HepG2 (cell line): ENCODE measurements at regions not wholly inside any gene's neighbourhood (a gene's known extent, or its start where the extent isn't known, plus 50 kb on each side); places are given as distances from the start of the nearest gene placed in this dataset.

Experiments used
- ATAC-seq: fragments of 200-7000 bp; cut with Tn5 transposase; 3 replicates; pipeline ENCODE4 v1.9.1; 2020; ENCODE audit warnings: mild to moderate bottlenecking, moderate library complexity
- BruUV-seq: library from RNA; stranded (reverse); fragments of 400-500 nt; replicated peaks from 2 replicates; lab custom pipeline; 2021; lab: Mats Ljungman, UMichigan
- CTCF ChIA-PET: fragments of 300-600 bp; formaldehyde crosslinking; extraction: SDS; loops from one replicate; lab custom pipeline; 2021; ENCODE audit warnings: low total read pairs, inconsistent platforms, low intra/inter-chr PET ratio; lab: Yijun Ruan, JAX
- POLR2A ChIA-PET: fragments of 350-600 bp; sonication (Branson Sonifier 250); formaldehyde crosslinking; loops from one replicate; lab custom pipeline; 2020; ENCODE audit warnings: antibody characterized with exemption, inconsistent platforms; lab: Yijun Ruan, JAX
- DNase-seq: peaks from one replicate; pipeline ENCODE4 v3.0.0-alpha.2; 2015; ENCODE audit warnings: low spot score
- FAIRE-seq: peaks from 3 replicates; lab custom pipeline; 2011; peaks lifted over from hg19 to GRCh38; lab: Jason Lieb, UNC
- H2AFZ ChIP-seq: one replicate; pipeline ENCODE4 v1.6.1; 2011; ENCODE audit warnings: low read length, inconsistent platforms
- H3K27ac ChIP-seq: fragments of 300-600 bp; 3 replicates; pipeline ENCODE4 v1.8.0; 2011; ENCODE audit warnings: mixed run types, mild to moderate bottlenecking, mixed read lengths, low read length, inconsistent platforms; ENCODE audit not compliant: insufficient read depth; ENCODE audit errors: extremely low read length
- H3K27me3 ChIP-seq, 2 experiments: fragments of 200-600 bp in 1 of 2; 2 replicates in 1 of 2; 3 replicates in 1 of 2; pipeline versions ENCODE4 v1.6.0 to v1.8.0; 2011; ENCODE audit warnings: low read length in 2 of 2, mild to moderate bottlenecking in 2 of 2, moderate library complexity in 2 of 2, inconsistent platforms in 1 of 2; ENCODE audit not compliant: insufficient read depth in 2 of 2, control insufficient read depth in 1 of 2
- H3K36me3 ChIP-seq, 2 experiments: fragments of 200-600 bp in 1 of 2; replicated peaks in 1 of 2; 2 replicates in 1 of 2; 3 replicates in 1 of 2; pipeline versions ENCODE4 v1.5.1 to v1.8.0; 2011; ENCODE audit warnings: low read length in 2 of 2, inconsistent platforms in 1 of 2; ENCODE audit not compliant: insufficient read depth in 2 of 2, control insufficient read depth in 1 of 2
- H3K4me1 ChIP-seq: 2 replicates; pipeline ENCODE4 v1.5.1; 2012; ENCODE audit warnings: low read length, inconsistent platforms; ENCODE audit not compliant: insufficient read depth
- H3K4me2 ChIP-seq: 2 replicates; pipeline ENCODE4 v1.6.0; 2011; ENCODE audit warnings: low read depth, low read length, inconsistent platforms
- H3K4me3 ChIP-seq, 3 experiments: fragments of 200-600 bp in 1 of 3; sonication (generic), shearing (Covaris generic) in 1 of 3; replicated peaks in 1 of 3; 2 replicates each; pipeline ENCODE4 v1.5.1; 2011 to 2016; ENCODE audit warnings: low read length in 3 of 3, inconsistent platforms in 2 of 3, low read depth in 2 of 3, mild to moderate bottlenecking in 2 of 3, control low read depth in 1 of 3, mixed read lengths in 1 of 3; ENCODE audit not compliant: insufficient read depth in 1 of 3
- H3K79me2 ChIP-seq: one replicate; pipeline ENCODE4 v1.6.1; 2011; ENCODE audit warnings: low read length, inconsistent platforms; ENCODE audit not compliant: insufficient read depth
- H3K9ac ChIP-seq: 2 replicates; pipeline ENCODE4 v1.6.0; 2011; ENCODE audit warnings: mild to moderate bottlenecking, low read depth, low read length, inconsistent platforms; ENCODE audit not compliant: insufficient read depth
- H3K9me3 ChIP-seq: 2 replicates; pipeline ENCODE4 v1.5.1; 2012; ENCODE audit warnings: mild to moderate bottlenecking, low read length
- H4K20me1 ChIP-seq: 2 replicates; pipeline ENCODE4 v1.6.0; 2011; ENCODE audit warnings: inconsistent platforms, mild to moderate bottlenecking, low read length, moderate library complexity; ENCODE audit not compliant: insufficient read depth
- AGO1 ChIP-seq: fragments of 200-400 bp; formaldehyde crosslinking; IDR thresholded peaks from 2 replicates; pipeline ENCODE4 v1.6.1; 2017; ENCODE audit warnings: mild to moderate bottlenecking, low read depth, low read length, moderate library complexity; ENCODE audit not compliant: poor library complexity, severe bottlenecking
- STAG1 ChIP-seq: sonication (generic); formaldehyde crosslinking; IDR thresholded peaks from 2 replicates; pipeline ENCODE4 v1.4.0; 2020; ENCODE audit warnings: missing genetic modification reagents
- WGBS: methylation state at CpG from one replicate; pipeline ENCODE4 v1.1.6; 2017; ENCODE audit warnings: low lambda C conversion rate; 5-methylcytosine and 5-hydroxymethylcytosine counted together
- in situ Hi-C: cut with HindIII; loops from 2 replicates; pipeline ENCODE4 v1.10.0; 2017; ENCODE audit warnings: low pct_unique_long_range_greater_than_20kb; ENCODE audit not compliant: extremely low pct_ligation_motif_present
- intact Hi-C: fragments of 100-400 bp; cut with micrococcal nuclease; formaldehyde crosslinking; loops from one replicate; pipeline ENCODE4 v1.10.0; 2022; ENCODE audit not compliant: unreplicated experiment
- TF ChIP-seq, protein P1 (sequence below): sonication (generic); formaldehyde crosslinking; IDR thresholded peaks from 2 replicates; pipeline ENCODE4 v1.5.0; 2020; ENCODE audit warnings: mild to moderate bottlenecking, missing genetic modification reagents, moderate library complexity
- TF ChIP-seq, protein P2 (sequence below): sonication (generic); formaldehyde crosslinking; IDR thresholded peaks from 2 replicates; pipeline ENCODE4 v1.5.0; 2020; ENCODE audit warnings: mild to moderate bottlenecking, missing genetic modification reagents

DNA sequence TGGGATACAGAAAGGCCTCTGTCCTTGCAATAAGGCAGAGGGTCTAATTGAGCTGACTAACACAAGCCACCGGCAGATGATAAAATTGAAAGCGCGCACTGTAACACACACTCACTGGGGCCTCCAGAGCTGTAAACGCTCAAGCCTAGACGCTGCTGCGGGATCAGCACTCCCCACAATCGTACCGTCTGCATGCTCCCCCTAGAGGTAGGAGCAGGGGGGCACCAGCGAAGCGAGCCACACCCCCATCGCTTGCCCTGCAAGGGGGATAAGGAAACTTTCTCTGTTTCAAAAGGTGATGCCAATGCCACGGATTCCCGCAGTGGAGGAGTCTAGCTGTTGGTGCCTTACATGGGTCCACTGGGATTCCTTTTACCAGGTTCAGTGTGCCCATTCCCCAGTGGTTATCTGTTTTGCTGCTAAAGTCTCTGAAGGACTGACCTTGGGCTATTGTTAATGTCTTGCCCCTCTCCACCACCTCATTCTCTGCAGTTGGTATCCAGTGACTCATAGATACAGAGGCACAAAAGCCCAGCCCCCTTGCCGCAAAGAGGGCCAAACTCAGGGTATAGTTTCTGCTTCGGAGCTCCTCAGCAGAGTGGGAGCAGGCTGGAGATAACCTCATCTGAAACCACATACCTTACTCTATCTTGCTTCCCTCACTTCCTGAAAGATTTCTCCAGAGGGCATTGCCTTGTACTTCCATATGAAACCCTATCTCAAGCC is 139.3 kb upstream of the KBTBD8 start:
- POLR2A ChIA-PET: no interaction called here
- Histone ChIP-seq H3K4me2 (no peak overlapping the region), H3K4me1 (no peaks in the 10 kb centered on the region), H3K27ac (no peak overlapping the region), H4K20me1 (no peaks in the 10 kb centered on the region), H3K9ac (no peak overlapping the region), H3K4me3 (no peak overlapping the region), H3K27me3 (peaks cover 0 to 4% of the 10 kb centered on the region in 2 experiments; a peak in 1 of 5 replicates), H2AFZ (no peak overlapping the region), H3K79me2 (no peaks in the 10 kb centered on the region), H3K9me3 (no peaks in the 10 kb centered on the region), H3K36me3 (no peaks in the 10 kb centered on the region)
- 65% methylated on average over 14 of the region's 15 CpGs for WGBS
- ATAC-seq (peak; percentile 85), FAIRE-seq (no peak), DNase-seq (no peak)
- CTCF ChIA-PET: no interaction called here
- BruUV-seq: no TSS peak
- TF ChIP-seq, protein P1, sequence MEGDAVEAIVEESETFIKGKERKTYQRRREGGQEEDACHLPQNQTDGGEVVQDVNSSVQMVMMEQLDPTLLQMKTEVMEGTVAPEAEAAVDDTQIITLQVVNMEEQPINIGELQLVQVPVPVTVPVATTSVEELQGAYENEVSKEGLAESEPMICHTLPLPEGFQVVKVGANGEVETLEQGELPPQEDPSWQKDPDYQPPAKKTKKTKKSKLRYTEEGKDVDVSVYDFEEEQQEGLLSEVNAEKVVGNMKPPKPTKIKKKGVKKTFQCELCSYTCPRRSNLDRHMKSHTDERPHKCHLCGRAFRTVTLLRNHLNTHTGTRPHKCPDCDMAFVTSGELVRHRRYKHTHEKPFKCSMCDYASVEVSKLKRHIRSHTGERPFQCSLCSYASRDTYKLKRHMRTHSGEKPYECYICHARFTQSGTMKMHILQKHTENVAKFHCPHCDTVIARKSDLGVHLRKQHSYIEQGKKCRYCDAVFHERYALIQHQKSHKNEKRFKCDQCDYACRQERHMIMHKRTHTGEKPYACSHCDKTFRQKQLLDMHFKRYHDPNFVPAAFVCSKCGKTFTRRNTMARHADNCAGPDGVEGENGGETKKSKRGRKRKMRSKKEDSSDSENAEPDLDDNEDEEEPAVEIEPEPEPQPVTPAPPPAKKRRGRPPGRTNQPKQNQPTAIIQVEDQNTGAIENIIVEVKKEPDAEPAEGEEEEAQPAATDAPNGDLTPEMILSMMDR (CRISPR knock-in tag): peak; percentile 50
- TF ChIP-seq, protein P2, sequence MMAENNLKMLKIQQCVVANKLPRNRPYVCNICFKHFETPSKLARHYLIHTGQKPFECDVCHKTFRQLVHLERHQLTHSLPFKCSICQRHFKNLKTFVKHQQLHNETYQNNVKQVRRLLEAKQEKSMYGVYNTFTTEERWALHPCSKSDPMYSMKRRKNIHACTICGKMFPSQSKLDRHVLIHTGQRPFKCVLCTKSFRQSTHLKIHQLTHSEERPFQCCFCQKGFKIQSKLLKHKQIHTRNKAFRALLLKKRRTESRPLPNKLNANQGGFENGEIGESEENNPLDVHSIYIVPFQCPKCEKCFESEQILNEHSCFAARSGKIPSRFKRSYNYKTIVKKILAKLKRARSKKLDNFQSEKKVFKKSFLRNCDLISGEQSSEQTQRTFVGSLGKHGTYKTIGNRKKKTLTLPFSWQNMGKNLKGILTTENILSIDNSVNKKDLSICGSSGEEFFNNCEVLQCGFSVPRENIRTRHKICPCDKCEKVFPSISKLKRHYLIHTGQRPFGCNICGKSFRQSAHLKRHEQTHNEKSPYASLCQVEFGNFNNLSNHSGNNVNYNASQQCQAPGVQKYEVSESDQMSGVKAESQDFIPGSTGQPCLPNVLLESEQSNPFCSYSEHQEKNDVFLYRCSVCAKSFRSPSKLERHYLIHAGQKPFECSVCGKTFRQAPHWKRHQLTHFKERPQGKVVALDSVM (CRISPR knock-in tag): no peak
- peak; percentile 33; the same call in 1 of the 2 replicates for TF ChIP-seq STAG1 (CRISPR knock-in tag)
- no peak for TF ChIP-seq AGO1
- intact Hi-C loops: no loop called here
- in situ Hi-C loops: no loop called here
